ENCODE measurements at regions not wholly inside any gene's neighbourhood (a gene's known extent, or its start where the extent isn't known, plus 50 kb on each side); places are given as distances from the start of the nearest gene placed in this dataset.

DNA sequence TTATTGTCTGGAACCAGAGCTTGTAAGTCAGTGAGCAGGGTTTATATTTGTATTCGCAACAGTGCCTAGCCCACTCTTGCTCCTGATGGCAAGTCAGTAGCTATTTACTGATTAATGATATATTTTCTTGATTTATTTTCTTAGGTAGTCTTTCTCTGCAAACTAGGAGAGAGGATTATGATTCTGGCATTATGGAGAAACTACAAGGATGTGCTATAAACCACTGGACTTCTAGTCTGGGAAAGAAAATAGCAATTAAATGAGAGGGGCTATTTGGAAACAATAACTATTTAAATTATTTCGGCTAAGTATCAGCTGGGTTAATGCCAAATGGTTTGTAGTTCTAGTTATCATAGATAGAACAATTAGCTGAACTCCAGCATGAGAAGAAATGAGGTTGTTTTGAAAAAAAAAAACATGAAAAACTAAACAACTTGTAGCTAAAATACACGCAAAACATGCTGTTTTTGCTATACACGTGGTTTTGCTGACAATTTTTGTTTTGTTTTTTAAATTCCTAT, 304.9 kb upstream of the TCF21 start:
- no peak overlapping the region for H3K4me2 ChIP-seq (ENCODE audit: low read length)
- no peaks in the 10 kb centered on the region for H3K9me3 ChIP-seq (ENCODE audit: control insufficient read depth, low read length)
- no peaks in the 10 kb centered on the region for H3K27me3 ChIP-seq (ENCODE audit: control insufficient read depth, insufficient read depth, low read length)
- H2AFZ ChIP-seq, result no peak overlapping the region
- H3K36me3 ChIP-seq (ENCODE audit: control insufficient read depth, insufficient read depth, low read length), result no peaks in the 10 kb centered on the region
- H3K9ac ChIP-seq, result no peak overlapping the region
- no peak overlapping the region for H3K27ac ChIP-seq
- TF ChIP-seq CTCF (IDR thresholded peaks at IDR 0.05), result no peak
- no peaks in the 10 kb centered on the region for H3K79me2 ChIP-seq
- no peak overlapping the region for H3K4me3 ChIP-seq (ENCODE audit: low read depth, low read length)
- no peaks in the 10 kb centered on the region for H3K4me1 ChIP-seq

DNA sequence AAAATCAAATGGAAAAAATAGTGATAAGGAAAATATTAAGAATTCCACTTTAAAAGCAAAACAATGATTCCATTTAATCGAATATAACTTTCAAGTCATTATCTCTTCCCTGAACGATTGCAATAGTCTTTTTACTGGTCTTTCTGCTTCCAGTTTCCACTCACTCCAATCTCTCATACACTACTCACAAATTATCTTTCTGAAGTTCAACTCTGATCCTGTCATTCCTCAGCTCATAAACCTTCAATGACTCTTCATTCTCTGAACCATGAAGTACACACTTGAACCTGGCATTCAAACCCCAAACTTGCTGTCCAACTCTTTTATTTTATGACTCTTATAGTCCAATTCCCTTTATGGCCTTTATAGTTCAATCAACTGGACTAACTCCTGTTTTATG, 304.1 kb upstream of the TCF21 start:
- H3K9me3 ChIP-seq (ENCODE audit: control insufficient read depth, low read length), result no peaks in the 10 kb centered on the region
- H3K9ac ChIP-seq, result no peak overlapping the region
- no peaks in the 10 kb centered on the region for H3K4me1 ChIP-seq
- H3K27ac ChIP-seq, result no peak overlapping the region
- H3K27me3 ChIP-seq (ENCODE audit: control insufficient read depth, insufficient read depth, low read length), result no peaks in the 10 kb centered on the region
- H3K36me3 ChIP-seq (ENCODE audit: control insufficient read depth, insufficient read depth, low read length), result no peaks in the 10 kb centered on the region
- H3K79me2 ChIP-seq, result no peaks in the 10 kb centered on the region
- no peak overlapping the region for H3K4me3 ChIP-seq (ENCODE audit: low read depth, low read length)
- no peak overlapping the region for H3K4me2 ChIP-seq (ENCODE audit: low read length)
- no peak for TF ChIP-seq CTCF (IDR thresholded peaks at IDR 0.05)
- no peak overlapping the region for H2AFZ ChIP-seq

GRCh38 chr6:133585978-133586377, 302.9 kb upstream of the TCF21 start:
- TF ChIP-seq CTCF (IDR thresholded peaks at IDR 0.05), result no peak
- Histone ChIP-seq H3K9ac (no peak overlapping the region), H3K4me1 (no peaks in the 10 kb centered on the region), H3K4me3 (ENCODE audit: low read depth, low read length) (no peak overlapping the region), H3K9me3 (ENCODE audit: control insufficient read depth, low read length) (no peaks in the 10 kb centered on the region), H3K27me3 (ENCODE audit: control insufficient read depth, insufficient read depth, low read length) (no peaks in the 10 kb centered on the region), H3K36me3 (ENCODE audit: control insufficient read depth, insufficient read depth, low read length) (no peaks in the 10 kb centered on the region), H3K79me2 (no peaks in the 10 kb centered on the region), H3K27ac (no peak overlapping the region), H3K4me2 (ENCODE audit: low read length) (no peak overlapping the region), H2AFZ (no peak overlapping the region)

DNA sequence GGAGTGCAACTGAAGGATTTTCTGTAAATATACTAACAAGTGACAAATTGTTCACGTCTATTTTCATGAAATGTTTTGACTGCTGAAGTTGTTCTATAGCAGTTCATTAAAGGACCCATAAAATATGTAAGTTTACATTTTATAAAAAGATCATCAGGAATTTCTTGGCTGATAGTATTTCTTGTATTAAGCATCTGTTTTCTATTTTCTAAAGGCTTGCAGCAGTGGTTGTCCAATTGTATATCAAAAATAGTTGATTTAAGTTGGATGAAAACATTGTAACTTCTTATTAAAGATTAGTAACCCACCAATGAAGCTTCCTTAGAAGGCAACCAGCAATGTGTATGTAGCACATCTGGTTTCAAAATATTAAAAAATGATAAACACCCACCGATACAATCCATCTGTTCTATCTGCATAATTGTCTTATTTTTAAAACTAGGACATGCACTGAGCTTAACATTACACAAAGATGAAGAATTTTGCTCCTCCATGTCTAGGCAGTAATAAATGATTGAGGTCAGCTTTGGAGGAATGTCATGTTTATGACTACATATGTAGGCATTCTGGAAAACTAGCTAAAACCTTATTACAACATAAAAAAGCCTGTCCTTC, 301.3 kb upstream of the TCF21 start:
- Histone ChIP-seq H3K4me1 (no peaks in the 10 kb centered on the region), H3K4me3 (ENCODE audit: low read depth, low read length) (no peak overlapping the region), H3K36me3 (ENCODE audit: control insufficient read depth, insufficient read depth, low read length) (no peaks in the 10 kb centered on the region), H2AFZ (no peak overlapping the region), H3K27ac (no peak overlapping the region), H3K9ac (no peak overlapping the region), H3K4me2 (ENCODE audit: low read length) (no peak overlapping the region), H3K27me3 (ENCODE audit: control insufficient read depth, insufficient read depth, low read length) (no peaks in the 10 kb centered on the region), H3K79me2 (no peaks in the 10 kb centered on the region), H3K9me3 (ENCODE audit: control insufficient read depth, low read length) (no peaks in the 10 kb centered on the region)
- TF ChIP-seq CTCF (IDR thresholded peaks at IDR 0.05), result no peak

- Histone ChIP-seq H3K4me3 (ENCODE audit: low read depth, low read length) (no peak overlapping the region), H3K4me1 (no peaks in the 10 kb centered on the region), H3K27me3 (ENCODE audit: control insufficient read depth, insufficient read depth, low read length) (no peaks in the 10 kb centered on the region), H2AFZ (no peak overlapping the region), H3K9ac (no peak overlapping the region), H3K27ac (no peak overlapping the region), H3K36me3 (ENCODE audit: control insufficient read depth, insufficient read depth, low read length) (no peaks in the 10 kb centered on the region), H3K9me3 (ENCODE audit: control insufficient read depth, low read length) (no peaks in the 10 kb centered on the region), H3K4me2 (ENCODE audit: low read length) (no peak overlapping the region), H3K79me2 (no peaks in the 10 kb centered on the region)
- TF ChIP-seq CTCF (IDR thresholded peaks at IDR 0.05), result no peak
These were observed 298.7 kb upstream of the TCF21 start for GRCh38 chr6:133590196-133590595.
